GM23248 (cell line): ENCODE measurements at regions not wholly inside any gene's neighbourhood (a gene's known extent, or its start where the extent isn't known, plus 50 kb on each side); places are given as distances from the start of the nearest gene placed in this dataset.

ENCODE experiments used
- EZH2 ChIP-seq: fragments of 200-600 bp; sonication (generic); IDR thresholded peaks from 2 replicates; pipeline ENCODE4 v1.6.1; 2018; ENCODE audit warnings: antibody characterized with exemption, mild to moderate bottlenecking; ENCODE audit not compliant: insufficient read depth, poor library complexity, severe bottlenecking
- EZH2phosphoT487 ChIP-seq: fragments of 200-600 bp; sonication (generic); IDR thresholded peaks from 2 replicates; pipeline ENCODE4 v1.6.1; 2018; ENCODE audit warnings: antibody characterized with exemption, moderate library complexity, mild to moderate bottlenecking, low read depth; ENCODE audit not compliant: insufficient read depth

- TF ChIP-seq EZH2 (no peak), EZH2phosphoT487 (no peak)
These were observed 62.5 kb upstream of the UBE2E1 start for GRCh38 chr3:23743141-23743784.
